ENCODE measurements at regions not wholly inside any gene's neighbourhood (a gene's known extent, or its start where the extent isn't known, plus 50 kb on each side); places are given as distances from the start of the nearest gene placed in this dataset.
A peak's percentile ranks its signal among the peaks of the same experiment; 100 is the strongest.

DNA sequence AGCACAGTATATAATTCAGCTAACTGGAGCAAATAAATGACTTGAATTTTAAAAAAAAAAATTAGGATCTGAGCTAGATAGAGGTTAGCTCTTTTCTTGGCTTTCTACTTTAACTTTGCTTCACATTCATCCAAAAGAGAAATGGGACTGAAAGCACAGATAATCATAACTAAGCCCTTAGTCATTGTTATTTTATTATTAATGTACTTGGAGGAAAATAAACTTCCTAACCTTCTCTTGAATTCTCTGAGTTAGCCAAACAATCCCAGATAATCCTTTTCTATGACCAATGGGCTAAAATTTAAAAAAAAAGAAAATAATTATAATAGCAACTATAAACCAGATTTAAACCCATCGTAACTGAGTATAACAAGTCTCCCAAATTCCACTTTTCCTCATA is 57.6 kb upstream of the RASA1 start:
- TF ChIP-seq CREB1 (IDR thresholded peaks at IDR 0.05; ENCODE audit: low read depth) (no peak), CEBPB (IDR thresholded peaks at IDR 0.05) (no peak), NFIC (IDR thresholded peaks at IDR 0.05) (no peak), TAF1 (IDR thresholded peaks at IDR 0.05; ENCODE audit: low read depth) (no peak), FOXM1 (IDR thresholded peaks at IDR 0.05; ENCODE audit: borderline replicate concordance, low read depth) (no peak)
- TF ChIP-seq, protein P1, sequence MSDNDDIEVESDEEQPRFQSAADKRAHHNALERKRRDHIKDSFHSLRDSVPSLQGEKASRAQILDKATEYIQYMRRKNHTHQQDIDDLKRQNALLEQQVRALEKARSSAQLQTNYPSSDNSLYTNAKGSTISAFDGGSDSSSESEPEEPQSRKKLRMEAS (IDR thresholded peaks at IDR 0.05), result no peak
- TF ChIP-seq, protein P2, sequence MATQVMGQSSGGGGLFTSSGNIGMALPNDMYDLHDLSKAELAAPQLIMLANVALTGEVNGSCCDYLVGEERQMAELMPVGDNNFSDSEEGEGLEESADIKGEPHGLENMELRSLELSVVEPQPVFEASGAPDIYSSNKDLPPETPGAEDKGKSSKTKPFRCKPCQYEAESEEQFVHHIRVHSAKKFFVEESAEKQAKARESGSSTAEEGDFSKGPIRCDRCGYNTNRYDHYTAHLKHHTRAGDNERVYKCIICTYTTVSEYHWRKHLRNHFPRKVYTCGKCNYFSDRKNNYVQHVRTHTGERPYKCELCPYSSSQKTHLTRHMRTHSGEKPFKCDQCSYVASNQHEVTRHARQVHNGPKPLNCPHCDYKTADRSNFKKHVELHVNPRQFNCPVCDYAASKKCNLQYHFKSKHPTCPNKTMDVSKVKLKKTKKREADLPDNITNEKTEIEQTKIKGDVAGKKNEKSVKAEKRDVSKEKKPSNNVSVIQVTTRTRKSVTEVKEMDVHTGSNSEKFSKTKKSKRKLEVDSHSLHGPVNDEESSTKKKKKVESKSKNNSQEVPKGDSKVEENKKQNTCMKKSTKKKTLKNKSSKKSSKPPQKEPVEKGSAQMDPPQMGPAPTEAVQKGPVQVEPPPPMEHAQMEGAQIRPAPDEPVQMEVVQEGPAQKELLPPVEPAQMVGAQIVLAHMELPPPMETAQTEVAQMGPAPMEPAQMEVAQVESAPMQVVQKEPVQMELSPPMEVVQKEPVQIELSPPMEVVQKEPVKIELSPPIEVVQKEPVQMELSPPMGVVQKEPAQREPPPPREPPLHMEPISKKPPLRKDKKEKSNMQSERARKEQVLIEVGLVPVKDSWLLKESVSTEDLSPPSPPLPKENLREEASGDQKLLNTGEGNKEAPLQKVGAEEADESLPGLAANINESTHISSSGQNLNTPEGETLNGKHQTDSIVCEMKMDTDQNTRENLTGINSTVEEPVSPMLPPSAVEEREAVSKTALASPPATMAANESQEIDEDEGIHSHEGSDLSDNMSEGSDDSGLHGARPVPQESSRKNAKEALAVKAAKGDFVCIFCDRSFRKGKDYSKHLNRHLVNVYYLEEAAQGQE (IDR thresholded peaks at IDR 0.05; ENCODE audit: low read depth), result no peak

DNA sequence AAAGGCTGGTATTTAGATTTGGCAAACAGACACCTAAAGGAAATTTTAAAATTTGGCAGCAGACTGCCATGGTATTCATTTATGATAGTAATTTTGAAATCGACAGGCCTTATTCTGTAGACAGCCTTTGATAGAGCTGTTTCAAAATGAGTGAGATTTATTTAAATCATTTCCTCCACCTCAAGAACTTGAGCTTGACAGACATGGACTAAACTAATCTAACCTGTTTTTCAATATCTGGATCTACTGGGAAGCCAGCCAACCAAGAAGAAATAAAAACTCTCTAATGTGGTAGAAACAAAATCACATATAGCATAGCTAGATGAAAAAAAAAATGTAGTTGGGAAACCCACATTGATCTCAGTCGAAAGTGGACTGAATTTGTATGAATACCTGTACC is 56.9 kb upstream of the RASA1 start:
- TF ChIP-seq FOXM1 (IDR thresholded peaks at IDR 0.05; ENCODE audit: borderline replicate concordance, low read depth) (no peak), EGR1 (IDR thresholded peaks at IDR 0.05) (no peak), CREB1 (IDR thresholded peaks at IDR 0.05; ENCODE audit: low read depth) (no peak), TCF12 (IDR thresholded peaks at IDR 0.05; ENCODE audit: low read depth) (0 out of 2 replicates have a peak, but pooled peaks have one; percentile 23), ZBTB7A (IDR thresholded peaks at IDR 0.05; ENCODE audit: low read depth) (no peak), TAF1 (IDR thresholded peaks at IDR 0.05; ENCODE audit: low read depth) (no peak), TEAD4 (IDR thresholded peaks at IDR 0.05) (no peak), EP300 (IDR thresholded peaks at IDR 0.05; ENCODE audit: borderline replicate concordance) (no peak), NFIC (IDR thresholded peaks at IDR 0.05) (peak; percentile 88), CEBPB (IDR thresholded peaks at IDR 0.05) (no peak), RAD21 (IDR thresholded peaks at IDR 0.05; ENCODE audit: low read depth) (0 out of 2 replicates have a peak, but pooled peaks have one; percentile 1), YY1 (IDR thresholded peaks at IDR 0.05; ENCODE audit: low read depth) (no peak)
- TF ChIP-seq, protein P1 (IDR thresholded peaks at IDR 0.05), result no peak
- TF ChIP-seq, protein P2 (IDR thresholded peaks at IDR 0.05; ENCODE audit: low read depth), result no peak
- TF ChIP-seq, protein P3, sequence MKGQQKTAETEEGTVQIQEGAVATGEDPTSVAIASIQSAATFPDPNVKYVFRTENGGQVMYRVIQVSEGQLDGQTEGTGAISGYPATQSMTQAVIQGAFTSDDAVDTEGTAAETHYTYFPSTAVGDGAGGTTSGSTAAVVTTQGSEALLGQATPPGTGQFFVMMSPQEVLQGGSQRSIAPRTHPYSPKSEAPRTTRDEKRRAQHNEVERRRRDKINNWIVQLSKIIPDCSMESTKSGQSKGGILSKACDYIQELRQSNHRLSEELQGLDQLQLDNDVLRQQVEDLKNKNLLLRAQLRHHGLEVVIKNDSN (IDR thresholded peaks at IDR 0.05), result no peak

DNA sequence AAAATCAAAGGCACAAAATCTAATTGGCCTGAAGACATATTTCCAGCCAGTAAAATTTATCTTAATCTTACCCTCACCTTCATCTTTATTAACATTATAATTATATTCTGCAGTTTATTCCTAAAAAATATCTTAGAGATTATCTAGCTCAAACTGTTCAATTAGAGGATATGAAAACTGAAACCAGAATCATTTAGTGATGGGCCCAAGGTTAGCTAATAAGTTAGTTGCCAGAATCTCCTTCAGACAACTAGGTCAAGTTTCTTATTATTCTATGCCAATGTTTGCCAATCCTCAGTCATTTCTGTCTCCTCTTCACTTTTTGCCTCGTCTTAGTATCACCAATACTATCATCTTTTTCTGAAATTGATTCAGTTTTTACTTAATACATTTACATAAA is 56.0 kb upstream of the RASA1 start:
- TF ChIP-seq EGR1 (IDR thresholded peaks at IDR 0.05) (no peak), NFIC (IDR thresholded peaks at IDR 0.05) (no peak), YY1 (IDR thresholded peaks at IDR 0.05; ENCODE audit: low read depth) (no peak), EP300 (IDR thresholded peaks at IDR 0.05; ENCODE audit: borderline replicate concordance) (no peak), ZBTB7A (IDR thresholded peaks at IDR 0.05; ENCODE audit: low read depth) (no peak), CEBPB (IDR thresholded peaks at IDR 0.05) (no peak), TCF12 (IDR thresholded peaks at IDR 0.05; ENCODE audit: low read depth) (no peak), CREB1 (IDR thresholded peaks at IDR 0.05; ENCODE audit: low read depth) (no peak), FOXM1 (IDR thresholded peaks at IDR 0.05; ENCODE audit: borderline replicate concordance, low read depth) (no peak), TEAD4 (IDR thresholded peaks at IDR 0.05) (no peak), RAD21 (IDR thresholded peaks at IDR 0.05; ENCODE audit: low read depth) (no peak), TAF1 (IDR thresholded peaks at IDR 0.05; ENCODE audit: low read depth) (no peak)
- TF ChIP-seq, protein P2 (IDR thresholded peaks at IDR 0.05; ENCODE audit: low read depth), result no peak
- TF ChIP-seq, protein P3 (IDR thresholded peaks at IDR 0.05), result no peak
- TF ChIP-seq, protein P1 (IDR thresholded peaks at IDR 0.05), result no peak
